Adipocyte (in vitro differentiated cells): ENCODE measurements at regions not wholly inside any gene's neighbourhood (a gene's known extent, or its start where the extent isn't known, plus 50 kb on each side); places are given as distances from the start of the nearest gene placed in this dataset.
"Not testable (repeated sequence)": the region's sequence is repeated elsewhere in the genome, so short reads cannot be mapped to it uniquely, and the experiment has no call there.

Experiments
- DNase-seq: peaks from one replicate; pipeline ENCODE4 v3.0.0-alpha.2; 2015; ENCODE audit warnings: low read depth
- H3K27me3 ChIP-seq: replicated peaks from 2 replicates; pipeline ENCODE4 v1.7.0; 2013; ENCODE audit warnings: mild to moderate bottlenecking, low read length, moderate library complexity; ENCODE audit not compliant: control insufficient read depth, insufficient read depth
- H3K36me3 ChIP-seq: 2 replicates; pipeline ENCODE4 v1.7.0; 2013; ENCODE audit warnings: low read length, mild to moderate bottlenecking, moderate library complexity; ENCODE audit not compliant: control insufficient read depth, insufficient read depth, severe bottlenecking
- H3K4me1 ChIP-seq: 2 replicates; pipeline ENCODE4 v1.7.0; 2013; ENCODE audit warnings: mild to moderate bottlenecking, low read length, moderate library complexity; ENCODE audit not compliant: control insufficient read depth, insufficient read depth
- H3K4me3 ChIP-seq: 2 replicates; pipeline ENCODE4 v1.7.0; 2013; ENCODE audit warnings: mild to moderate bottlenecking, low read length, moderate library complexity
- H3K9ac ChIP-seq: 2 replicates; pipeline ENCODE4 v1.7.0; 2013; ENCODE audit warnings: mild to moderate bottlenecking, low read length, moderate library complexity
- H3K9me3 ChIP-seq: 2 replicates; pipeline ENCODE4 v1.7.0; 2013; ENCODE audit warnings: mild to moderate bottlenecking, low read length, moderate library complexity; ENCODE audit not compliant: control insufficient read depth

DNA sequence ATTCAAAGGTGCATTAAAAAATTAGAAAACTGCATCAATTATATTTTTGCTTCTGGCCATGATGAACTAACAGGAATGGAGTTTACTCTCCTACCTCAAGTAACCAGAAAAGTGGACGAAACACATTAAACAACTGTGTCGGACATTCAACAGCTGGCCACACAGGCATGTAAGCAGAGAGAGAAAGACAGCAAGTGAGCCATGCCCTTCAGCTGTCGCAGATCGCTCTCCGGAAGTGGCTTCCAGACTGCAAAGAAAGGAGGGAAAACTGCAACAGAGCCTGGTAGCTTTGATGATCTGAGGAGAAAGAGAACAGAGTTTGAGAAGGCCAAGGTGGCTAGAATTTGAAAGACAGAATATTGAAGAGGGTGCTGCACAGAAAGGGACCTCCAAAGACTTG lies 557.2 kb downstream of the MATN1 start:
- Histone ChIP-seq H3K27me3 (peaks cover 10% of the 10 kb centered on the region), H3K36me3 (no peaks in the 10 kb centered on the region), H3K4me1 (no peaks in the 10 kb centered on the region), H3K9ac (no peak overlapping the region), H3K9me3 (peaks cover 6% of the 10 kb centered on the region), H3K4me3 (no peak overlapping the region)
- no peak for DNase-seq

DNA sequence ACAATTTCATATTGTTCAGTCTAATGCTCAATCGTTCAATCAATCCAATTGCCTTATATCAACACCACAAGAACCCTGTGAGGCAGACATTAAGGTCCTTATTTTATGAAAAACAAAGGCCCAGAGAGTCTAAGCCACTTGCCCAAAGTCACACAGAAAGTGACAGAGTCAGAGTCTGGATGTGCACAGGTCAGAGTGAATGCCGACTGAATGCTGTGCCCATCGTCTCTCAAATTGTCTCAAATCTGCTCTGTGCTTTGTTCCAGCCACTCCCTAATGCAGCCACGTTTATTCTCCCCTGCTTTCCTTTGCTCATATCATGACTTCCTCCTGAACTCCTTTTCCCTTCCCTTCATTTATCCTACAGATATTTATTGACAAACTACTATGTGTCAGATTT lies 558.3 kb downstream of the MATN1 start:
- Histone ChIP-seq H3K36me3 (no peaks in the 10 kb centered on the region), H3K27me3 (peaks cover 10% of the 10 kb centered on the region), H3K9ac (no peak overlapping the region), H3K9me3 (peaks cover 6% of the 10 kb centered on the region), H3K4me1 (no peaks in the 10 kb centered on the region), H3K4me3 (no peak overlapping the region)
- DNase-seq: no peak

GRCh38 chr1:30164693-30165092 lies 558.7 kb downstream of the MATN1 start:
- Histone ChIP-seq H3K4me1 (no peaks in the 10 kb centered on the region), H3K27me3 (peaks cover 11% of the 10 kb centered on the region), H3K36me3 (no peaks in the 10 kb centered on the region), H3K9ac (no peak overlapping the region), H3K4me3 (no peak overlapping the region), H3K9me3 (peaks cover 6% of the 10 kb centered on the region)
- no peak for DNase-seq

DNA sequence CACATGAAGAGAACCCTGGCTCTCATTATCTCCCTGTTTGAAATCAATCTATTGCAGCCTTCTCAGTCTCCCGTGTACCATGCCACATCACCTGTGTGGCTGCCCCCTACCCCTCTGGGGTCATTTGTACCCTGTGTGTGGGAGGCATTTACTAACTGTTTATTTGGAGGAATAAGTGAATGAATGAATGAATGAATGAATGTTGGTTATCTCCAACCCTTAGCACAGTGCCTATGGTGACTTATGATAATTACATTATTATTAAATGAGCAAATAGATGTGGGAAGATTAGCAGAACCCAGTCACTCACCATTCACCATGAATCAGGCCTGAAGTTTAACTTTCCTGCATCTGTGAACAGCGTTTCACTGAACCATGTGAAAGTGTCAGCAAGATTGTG lies 560.8 kb downstream of the MATN1 start:
- Histone ChIP-seq H3K27me3 (peaks cover 14% of the 10 kb centered on the region), H3K9ac (no peak overlapping the region), H3K9me3 (no peaks in the 10 kb centered on the region), H3K4me1 (no peaks in the 10 kb centered on the region), H3K4me3 (no peak overlapping the region), H3K36me3 (no peaks in the 10 kb centered on the region)
- no peak for DNase-seq

GRCh38 chr1:30161953-30162352 lies 561.4 kb downstream of the MATN1 start:
- H3K27me3 ChIP-seq: peaks cover 14% of the 10 kb centered on the region
- H3K36me3 ChIP-seq: no peaks in the 10 kb centered on the region
- no peaks in the 10 kb centered on the region for H3K9me3 ChIP-seq
- no peak overlapping the region for H3K4me3 ChIP-seq
- no peak overlapping the region for H3K9ac ChIP-seq
- no peaks in the 10 kb centered on the region for H3K4me1 ChIP-seq
- DNase-seq: no peak

DNA sequence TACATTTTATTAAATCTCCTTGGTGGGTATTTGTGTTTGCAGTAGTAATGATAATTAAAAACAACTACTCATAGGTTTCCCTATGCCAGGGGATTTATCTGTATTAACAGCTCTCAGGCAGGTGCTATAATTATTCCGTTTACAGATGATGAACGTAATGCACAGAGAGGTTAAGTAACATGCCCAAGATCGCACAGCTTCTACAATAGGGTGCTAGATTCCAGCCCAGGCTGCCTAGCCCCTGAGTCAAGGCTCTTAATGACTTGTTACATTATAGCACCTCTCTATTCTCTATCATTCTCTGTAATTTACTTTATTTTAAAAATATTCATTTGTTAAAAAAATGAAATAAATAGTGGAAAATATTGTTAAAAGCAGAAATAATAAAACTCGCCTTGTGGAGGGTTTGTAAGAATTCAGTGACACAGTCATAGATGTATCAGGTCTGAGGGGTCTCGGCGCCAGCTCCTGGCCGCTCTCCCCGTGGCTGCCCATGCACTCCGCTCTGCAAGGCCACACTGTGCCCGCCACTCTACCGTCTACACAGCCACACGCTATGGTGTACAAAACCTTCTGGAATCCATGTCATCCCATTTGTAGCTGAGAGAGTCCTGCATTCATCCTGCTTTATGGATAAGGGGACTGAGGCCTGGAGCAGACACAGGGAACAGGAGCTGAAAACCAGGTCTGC lies 562.2 kb downstream of the MATN1 start:
- Histone ChIP-seq H3K9ac (no peak overlapping the region), H3K27me3 (peaks cover 14% of the 10 kb centered on the region), H3K4me3 (no peak overlapping the region), H3K36me3 (no peaks in the 10 kb centered on the region), H3K4me1 (no peaks in the 10 kb centered on the region), H3K9me3 (no peaks in the 10 kb centered on the region)
- DNase-seq: no peak

DNA sequence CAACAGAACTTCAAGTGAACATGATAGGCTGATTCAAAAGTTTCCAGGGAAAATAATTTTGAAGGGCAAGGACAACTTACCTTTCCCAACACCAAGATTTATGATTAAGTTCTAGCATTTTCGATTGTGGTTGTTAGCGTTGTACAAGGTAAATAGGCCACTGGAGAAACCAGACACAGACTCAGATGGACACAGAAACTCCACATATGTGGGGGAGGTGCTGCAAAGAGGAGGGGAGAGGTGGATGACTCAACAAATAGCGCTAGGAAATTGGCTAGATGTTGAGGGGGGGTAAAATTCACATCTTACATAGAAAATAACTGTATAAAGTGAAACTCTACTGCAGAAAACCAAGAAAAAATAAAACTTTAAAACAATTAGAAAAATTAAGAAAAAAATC lies 564.4 kb downstream of the MATN1 start:
- Histone ChIP-seq H3K4me3 (no peak overlapping the region), H3K27me3 (peaks cover 4% of the 10 kb centered on the region), H3K4me1 (no peaks in the 10 kb centered on the region), H3K36me3 (no peaks in the 10 kb centered on the region), H3K9me3 (no peaks in the 10 kb centered on the region), H3K9ac (no peak overlapping the region)
- DNase-seq: no peak

- not testable (repeated sequence) for H3K36me3 ChIP-seq, H3K4me1 ChIP-seq, H3K9me3 ChIP-seq, H3K4me3 ChIP-seq, H3K9ac ChIP-seq, H3K27me3 ChIP-seq, DNase-seq
Observed at GRCh38 chr1:30155698-30156097, 567.7 kb downstream of the MATN1 start.

DNA sequence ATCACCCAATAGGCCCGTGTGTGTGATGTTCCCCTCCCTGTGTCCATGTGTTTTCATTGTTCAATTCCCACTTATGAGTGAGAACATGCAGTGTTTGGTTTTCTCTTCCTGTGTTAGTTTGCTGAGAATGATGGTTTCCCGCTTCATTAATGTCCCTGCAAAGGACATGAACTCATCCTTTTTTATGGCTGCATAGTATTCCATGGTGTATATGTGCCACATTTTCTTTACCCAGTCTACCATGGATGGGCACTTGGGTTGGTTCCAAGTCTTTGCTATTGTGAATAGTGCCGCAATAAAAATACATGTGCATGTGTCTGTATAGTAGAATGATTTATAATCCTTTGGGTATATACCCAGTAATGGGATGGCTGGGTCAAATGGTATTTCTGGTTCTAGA lies 568.1 kb downstream of the MATN1 start:
- H3K27me3 ChIP-seq, DNase-seq, H3K36me3 ChIP-seq, H3K4me1 ChIP-seq, H3K4me3 ChIP-seq, H3K9ac ChIP-seq: not testable (repeated sequence)
- H3K9me3 ChIP-seq: peaks cover 11% of the 10 kb centered on the region

DNA sequence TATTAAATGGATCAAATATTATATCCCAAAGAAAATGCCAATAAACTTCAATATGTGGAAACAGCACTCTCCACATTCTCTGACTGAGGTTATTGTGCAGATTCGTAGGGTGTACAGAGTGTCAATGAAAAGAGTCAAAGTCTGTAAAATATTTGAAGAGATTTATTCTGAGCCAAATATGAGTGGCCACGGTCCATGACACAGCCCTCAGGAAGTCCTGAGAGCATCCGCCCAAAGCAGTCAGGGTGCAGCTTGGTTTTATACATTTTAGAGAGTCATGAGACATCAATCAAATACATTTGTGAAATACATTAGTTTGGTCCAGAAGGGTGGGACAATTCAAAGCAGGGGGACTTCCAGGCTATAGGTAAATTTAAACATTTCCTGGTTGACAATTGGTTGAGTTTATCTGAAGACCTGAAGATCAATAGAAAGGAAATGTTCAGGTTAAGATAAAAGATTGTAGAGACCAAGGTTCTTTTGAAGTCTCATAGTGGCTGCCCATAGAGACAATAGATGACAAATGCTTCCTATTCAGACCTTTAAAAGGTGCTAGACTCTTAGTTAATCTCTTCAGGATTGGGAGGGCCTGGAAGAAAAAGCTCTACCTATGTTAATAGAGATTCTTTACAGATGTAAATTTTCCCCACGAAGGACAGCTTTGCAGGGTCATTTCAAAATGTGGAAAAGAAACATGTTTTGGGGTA lies 569.5 kb downstream of the MATN1 start:
- Histone ChIP-seq H3K27me3 (peaks cover 2% of the 10 kb centered on the region), H3K9me3 (peaks cover 11% of the 10 kb centered on the region), H3K36me3 (no peaks in the 10 kb centered on the region), H3K4me3 (no peak overlapping the region), H3K9ac (no peak overlapping the region), H3K4me1 (no peaks in the 10 kb centered on the region)
- DNase-seq: no peak

DNA sequence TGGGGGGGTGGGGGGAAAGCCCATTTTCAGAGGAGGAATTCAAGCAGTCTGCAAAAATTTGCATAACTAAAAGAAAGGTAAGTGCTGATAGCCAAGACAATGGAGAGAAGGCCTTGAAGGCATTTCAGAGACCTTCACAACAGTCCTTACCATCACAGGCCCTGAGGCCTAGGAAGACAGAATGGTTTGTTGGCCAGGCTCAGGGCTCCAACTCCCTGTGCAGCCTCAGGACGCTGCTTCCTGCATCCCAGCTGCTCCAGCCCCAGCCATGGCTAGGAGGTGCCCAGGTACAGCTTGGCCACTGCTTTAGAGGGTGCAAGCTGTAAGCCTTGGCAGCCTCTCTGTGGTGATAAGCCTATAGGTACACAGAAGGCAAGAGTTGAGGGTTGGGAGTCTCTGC lies 571.6 kb downstream of the MATN1 start:
- DNase-seq: no peak
- no peak overlapping the region for H3K4me3 ChIP-seq
- H3K36me3 ChIP-seq: no peaks in the 10 kb centered on the region
- H3K27me3 ChIP-seq: peaks cover 18% of the 10 kb centered on the region
- H3K9me3 ChIP-seq: peaks cover 11% of the 10 kb centered on the region
- no peak overlapping the region for H3K9ac ChIP-seq
- H3K4me1 ChIP-seq: no peaks in the 10 kb centered on the region

- Histone ChIP-seq H3K9ac (no peak overlapping the region), H3K4me3 (no peak overlapping the region), H3K9me3 (peaks cover 11% of the 10 kb centered on the region), H3K27me3 (peaks cover 18% of the 10 kb centered on the region), H3K4me1 (no peaks in the 10 kb centered on the region), H3K36me3 (no peaks in the 10 kb centered on the region)
- no peak for DNase-seq
Observed at GRCh38 chr1:30151119-30151518, 572.3 kb downstream of the MATN1 start.
